Sigmoid colon (tissue), 6 donors: ENCODE measurements at regions not wholly inside any gene's neighbourhood (a gene's known extent, or its start where the extent isn't known, plus 50 kb on each side); places are given as distances from the start of the nearest gene placed in this dataset.

Source experiments
- DNase-seq: peaks from one replicate; pipeline ENCODE4 v3.0.0-alpha.2; 2019
- H3K27ac ChIP-seq, 4 donors: fragments of 200-600 bp; sonication (generic); one replicate each; pipeline ENCODE4 v1.5.1; 2016 to 2019; ENCODE audit warnings: mild to moderate bottlenecking in 1 of 4
- H3K27me3 ChIP-seq, 3 donors: fragments of 200-600 bp; sonication (generic); one replicate each; pipeline ENCODE4 v1.5.1; 2019; ENCODE audit warnings: mild to moderate bottlenecking in 1 of 3
- H3K36me3 ChIP-seq, 4 donors: fragments of 200-600 bp; sonication (generic); one replicate each; pipeline ENCODE4 v1.5.1; 2016 to 2019
- H3K4me1 ChIP-seq, 4 donors: fragments of 200-600 bp; sonication (generic); one replicate each; pipeline ENCODE4 v1.5.1; 2017 to 2019
- H3K4me3 ChIP-seq, 4 donors: fragments of 200-600 bp; sonication (generic); one replicate each; pipeline ENCODE4 v1.5.1; 2017 to 2019; ENCODE audit warnings: mild to moderate bottlenecking in 2 of 4, moderate library complexity in 1 of 4
- H3K9me3 ChIP-seq, 4 donors: fragments of 200-600 bp in 3 of 4; sonication (generic) in 3 of 4; one replicate each; pipeline versions ENCODE4 v1.5.1 to v1.6.1; 2013 to 2019
- EP300 ChIP-seq, 4 donors: sonication (generic); formaldehyde crosslinking; IDR thresholded peaks; one replicate each; pipeline ENCODE4 v1.6.1; 2017; ENCODE audit warnings: antibody characterized with exemption in 4 of 4
- POLR2A ChIP-seq, 2 donors: fragments of 450-650 bp; IDR thresholded peaks; one replicate each; pipeline ENCODE4 v1.6.1; 2016; ENCODE audit warnings: antibody characterized with exemption in 2 of 2, mild to moderate bottlenecking in 2 of 2, moderate library complexity in 2 of 2
- POLR2AphosphoS5 ChIP-seq, 4 donors: sonication (generic); formaldehyde crosslinking; IDR thresholded peaks; one replicate each; pipeline ENCODE4 v1.6.1; 2017; ENCODE audit warnings: antibody characterized with exemption in 4 of 4
- WGBS, 2 donors: extraction: QIAGEN DNeasy Blood & Tissue Kit; methylation state at CpG; one replicate each; pipeline ENCODE4 v1.1.7; 2013; 5-methylcytosine and 5-hydroxymethylcytosine counted together
- intact Hi-C: fragments of 100-400 bp; cut with DNase I; formaldehyde crosslinking; loops from one replicate; pipeline ENCODE4 v1.15.1; 2023
- TF ChIP-seq, protein P1 (sequence below), 4 experiments: fragments of 450-650 bp in 3 of 4; fragments of 200-600 bp in 1 of 4; IDR thresholded peaks; one replicate each; pipeline ENCODE4 v1.5.1; 2016 to 2019; ENCODE audit warnings: antibody characterized with exemption in 4 of 4, mild to moderate bottlenecking in 3 of 4, moderate library complexity in 2 of 4
- donor health status: healthy with polysubstance abuse.
- donor health status: healthy.

DNA sequence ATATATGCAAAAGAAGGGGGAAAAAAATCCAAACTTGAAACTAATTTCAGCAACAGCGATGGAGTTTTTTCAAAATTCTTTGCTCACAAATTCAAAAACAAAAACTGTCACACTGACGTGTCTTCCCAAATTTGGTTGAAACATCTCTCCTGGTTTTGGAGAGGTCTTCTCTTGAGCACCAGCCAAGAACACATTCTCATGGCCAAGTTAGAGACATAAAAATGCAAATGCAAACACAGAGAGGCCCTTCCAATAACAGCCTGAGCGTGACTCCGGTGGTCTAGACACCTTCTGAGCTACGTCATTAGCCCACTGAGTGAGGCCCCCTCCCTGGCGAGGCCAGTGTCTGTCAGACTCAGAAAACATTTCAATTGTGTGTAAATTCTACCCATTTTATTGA, 436.0 kb upstream of the PROK2 start:
- no peaks in the 10 kb centered on the region for H3K36me3 ChIP-seq
- WGBS, 2 donors = 80% methylated on average over 6 of the region's 6 CpGs

DNA sequence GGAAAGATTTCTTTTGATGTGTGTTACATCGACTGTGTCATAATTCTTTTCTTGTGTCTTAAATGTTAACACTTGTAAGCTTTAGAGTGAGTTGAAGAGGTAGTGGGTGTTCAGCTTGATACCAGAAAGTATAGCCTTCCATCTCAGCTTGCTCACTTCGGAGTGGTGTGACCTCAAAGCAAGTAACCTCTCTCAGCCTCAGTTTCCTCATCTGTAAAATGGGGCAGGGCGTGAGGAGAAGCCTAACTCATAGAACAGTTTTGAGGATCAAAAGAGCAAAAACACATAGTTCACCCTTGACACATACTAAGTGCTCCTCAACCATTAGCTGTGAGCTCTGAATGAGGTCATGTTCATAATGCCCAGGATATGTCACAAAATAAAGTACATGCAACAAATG, 434.8 kb upstream of the PROK2 start:
- Histone ChIP-seq H3K27me3 (no peaks in the 10 kb centered on the region), H3K4me1 (peaks cover 0 to 14% (median 5%) of the 10 kb centered on the region in 4 donors), H3K4me3 (no peak overlapping the region), H3K27ac (no peak overlapping the region), H3K9me3 (peaks cover 0 to 2% (median under 1%) of the 10 kb centered on the region in 4 donors), H3K36me3 (no peaks in the 10 kb centered on the region)
- no peak for DNase-seq
- intact Hi-C loops = loop anchor here (10.0 kb wide), 1 partner anchor 95 kb away; no protein-coding TSS in a partner anchor
- TF ChIP-seq EP300 (IDR thresholded peaks at IDR 0.05) (no peak), POLR2A (IDR thresholded peaks at IDR 0.05) (no peak), POLR2AphosphoS5 (IDR thresholded peaks at IDR 0.05) (no peak)
- TF ChIP-seq, protein P1, sequence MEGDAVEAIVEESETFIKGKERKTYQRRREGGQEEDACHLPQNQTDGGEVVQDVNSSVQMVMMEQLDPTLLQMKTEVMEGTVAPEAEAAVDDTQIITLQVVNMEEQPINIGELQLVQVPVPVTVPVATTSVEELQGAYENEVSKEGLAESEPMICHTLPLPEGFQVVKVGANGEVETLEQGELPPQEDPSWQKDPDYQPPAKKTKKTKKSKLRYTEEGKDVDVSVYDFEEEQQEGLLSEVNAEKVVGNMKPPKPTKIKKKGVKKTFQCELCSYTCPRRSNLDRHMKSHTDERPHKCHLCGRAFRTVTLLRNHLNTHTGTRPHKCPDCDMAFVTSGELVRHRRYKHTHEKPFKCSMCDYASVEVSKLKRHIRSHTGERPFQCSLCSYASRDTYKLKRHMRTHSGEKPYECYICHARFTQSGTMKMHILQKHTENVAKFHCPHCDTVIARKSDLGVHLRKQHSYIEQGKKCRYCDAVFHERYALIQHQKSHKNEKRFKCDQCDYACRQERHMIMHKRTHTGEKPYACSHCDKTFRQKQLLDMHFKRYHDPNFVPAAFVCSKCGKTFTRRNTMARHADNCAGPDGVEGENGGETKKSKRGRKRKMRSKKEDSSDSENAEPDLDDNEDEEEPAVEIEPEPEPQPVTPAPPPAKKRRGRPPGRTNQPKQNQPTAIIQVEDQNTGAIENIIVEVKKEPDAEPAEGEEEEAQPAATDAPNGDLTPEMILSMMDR (IDR thresholded peaks at IDR 0.05) = no peak
- WGBS, 2 donors = 88 to 94% methylated on average over 3 of the region's 3 CpGs

More for the DNA sequence above, 436.0 kb upstream of the PROK2 start:
- H3K27me3 ChIP-seq = no peaks in the 10 kb centered on the region
- no peak overlapping the region for H3K4me3 ChIP-seq
- no peak for TF ChIP-seq EP300 (IDR thresholded peaks at IDR 0.05)
- no peak for TF ChIP-seq POLR2A (IDR thresholded peaks at IDR 0.05)
- TF ChIP-seq POLR2AphosphoS5 (IDR thresholded peaks at IDR 0.05) = no peak
- TF ChIP-seq, protein P1 (IDR thresholded peaks at IDR 0.05) = no peak
- H3K9me3 ChIP-seq = peaks cover 0 to 10% (median 4%) of the 10 kb centered on the region in 4 donors
- H3K27ac ChIP-seq = peak overlapping the region in 1 of 4 donors; percentile 23
- intact Hi-C loops = loop anchor here (10.0 kb wide), 1 partner anchor 96 kb away; no protein-coding TSS in a partner anchor
- H3K4me1 ChIP-seq = peaks cover 0 to 14% (median 5%) of the 10 kb centered on the region in 4 donors
- DNase-seq = no peak

DNA sequence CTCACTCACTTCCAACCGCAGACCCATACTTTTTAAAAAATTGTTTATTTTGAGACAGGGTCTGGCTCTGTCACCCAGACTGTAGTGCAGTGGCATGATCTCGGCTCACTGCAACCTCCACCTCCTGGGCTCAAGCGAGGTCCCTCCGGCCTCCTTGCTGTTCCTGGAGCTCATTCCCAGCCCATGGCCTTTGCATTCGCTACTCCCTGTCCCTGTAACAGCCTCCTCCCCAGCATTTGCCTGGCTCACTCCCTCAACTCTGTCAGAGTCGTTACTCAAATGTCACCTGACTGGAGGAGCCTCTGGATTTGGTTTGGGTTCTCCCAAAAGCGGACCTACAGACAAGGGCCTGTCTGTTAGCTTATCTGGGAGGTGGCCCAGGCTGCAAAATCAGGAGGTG, 432.6 kb upstream of the PROK2 start:
- intact Hi-C loops = no loop called here
- Histone ChIP-seq H3K9me3 (no peaks in the 10 kb centered on the region), H3K4me1 (peaks cover 0 to 14% (median 5%) of the 10 kb centered on the region in 4 donors), H3K4me3 (no peak overlapping the region), H3K36me3 (no peaks in the 10 kb centered on the region), H3K27ac (no peak overlapping the region), H3K27me3 (no peaks in the 10 kb centered on the region)
- no peak for DNase-seq
- WGBS, 2 donors = 95 to 96% methylated on average over 7 of the region's 7 CpGs
- no peak for TF ChIP-seq POLR2A (IDR thresholded peaks at IDR 0.05)
- no peak for TF ChIP-seq EP300 (IDR thresholded peaks at IDR 0.05)
- TF ChIP-seq, protein P1 (IDR thresholded peaks at IDR 0.05) = no peak
- no peak for TF ChIP-seq POLR2AphosphoS5 (IDR thresholded peaks at IDR 0.05)

DNA sequence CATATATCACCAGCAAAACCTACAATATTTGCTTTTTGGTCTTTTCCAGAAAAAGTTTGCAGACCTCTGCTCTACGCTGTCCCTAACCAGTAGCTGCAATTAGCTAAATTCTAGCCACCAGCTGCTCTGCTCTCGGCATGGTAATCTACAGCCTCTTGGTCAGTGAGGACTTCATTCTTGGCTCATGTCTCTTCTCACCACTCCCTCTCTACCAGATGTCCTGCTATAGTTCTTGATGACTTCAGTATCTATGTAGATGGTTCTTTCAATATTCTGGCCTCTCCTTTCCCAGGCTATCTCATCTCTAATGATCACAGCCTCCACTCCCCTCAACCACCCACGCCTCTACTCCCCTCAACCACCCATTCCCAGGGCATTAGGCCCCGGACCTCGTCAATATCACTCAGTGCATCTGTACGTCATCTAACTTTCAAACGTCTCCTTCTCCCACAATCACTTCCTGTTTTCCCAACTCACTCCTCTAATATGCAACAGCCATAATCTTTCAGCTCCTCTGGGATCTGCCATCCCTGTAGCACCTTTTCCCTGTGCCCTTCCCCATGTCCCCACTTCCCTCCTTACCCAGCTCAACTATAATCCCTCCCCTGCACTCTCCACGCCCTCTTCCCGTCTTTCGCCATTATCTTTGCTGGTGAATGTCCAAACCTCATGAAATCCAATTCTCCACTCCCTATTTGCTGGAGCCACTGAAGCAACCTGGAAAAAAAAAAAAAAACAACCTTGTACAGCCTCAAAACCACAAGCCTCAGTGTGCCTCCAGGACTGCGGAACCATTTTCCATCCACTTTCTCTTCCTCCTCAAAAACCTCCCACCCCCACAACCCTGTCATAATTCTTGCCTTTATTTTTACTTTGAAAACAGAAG, 429.4 kb upstream of the PROK2 start:
- TF ChIP-seq EP300 (IDR thresholded peaks at IDR 0.05) = no peak
- TF ChIP-seq, protein P1 (IDR thresholded peaks at IDR 0.05) = no peak
- TF ChIP-seq POLR2AphosphoS5 (IDR thresholded peaks at IDR 0.05) = no peak
- no peak for TF ChIP-seq POLR2A (IDR thresholded peaks at IDR 0.05)
- Histone ChIP-seq H3K4me1 (no peaks in the 10 kb centered on the region), H3K4me3 (no peak overlapping the region), H3K9me3 (no peaks in the 10 kb centered on the region), H3K27ac (no peak overlapping the region), H3K36me3 (no peaks in the 10 kb centered on the region), H3K27me3 (no peaks in the 10 kb centered on the region)
- intact Hi-C loops = no loop called here
- no peak for DNase-seq
- 78 to 79% methylated on average over 11 of the region's 11 CpGs for WGBS, 2 donors
